ENCODE measurements at regions not wholly inside any gene's neighbourhood (a gene's known extent, or its start where the extent isn't known, plus 50 kb on each side); places are given as distances from the start of the nearest gene placed in this dataset.

- Histone ChIP-seq H2AK5ac (ENCODE audit: low read depth, low read length) (no peak overlapping the region), H2BK15ac (ENCODE audit: low read length) (no peak overlapping the region), H3K79me2 (ENCODE audit: control insufficient read depth in 1 of 2, insufficient read depth in 2 of 2, low read length in 2 of 2) (no peaks in the 10 kb centered on the region), H2BK120ac (replicated peaks; ENCODE audit: low read depth, low read length) (no peak overlapping the region), H4K5ac (ENCODE audit: insufficient read length, low read depth, low read length) (no peak overlapping the region), H3K18ac (ENCODE audit: extremely low read depth, low read length) (no peak overlapping the region), H3K79me1 (ENCODE audit: low read depth, low read length) (no peaks in the 10 kb centered on the region), H4K8ac (ENCODE audit: extremely low read depth, insufficient read depth, low read length) (no peak overlapping the region), H3K4ac (replicated peaks; ENCODE audit: insufficient read length, low read depth, low read length) (no peak overlapping the region), H3K14ac (ENCODE audit: insufficient read length) (no peak overlapping the region), H3K4me1 (replicated peaks in 1 of 4; ENCODE audit: control insufficient read depth in 3 of 4, insufficient read depth in 4 of 4, low read length in 3 of 4) (peaks cover 0 to 3% (median 0%) of the 10 kb centered on the region in 4 experiments; a peak in 1 of 7 replicates), H3K4me3 (ENCODE audit: extremely low read depth in 1 of 4, insufficient read depth in 2 of 4, low read depth in 3 of 4, low read length in 4 of 4) (no peak overlapping the region), H2BK20ac (ENCODE audit: low read length) (no peak overlapping the region), H3K4me2 (ENCODE audit: insufficient read depth in 1 of 2, low read depth in 2 of 2, low read length in 2 of 2) (no peak overlapping the region), H3K36me3 (ENCODE audit: control insufficient read depth in 2 of 4, insufficient read depth in 4 of 4, low read length in 3 of 4) (no peaks in the 10 kb centered on the region), H3K27me3 (replicated peaks in 1 of 4; ENCODE audit: control insufficient read depth in 3 of 4, extremely low read depth in 1 of 4, insufficient read depth in 3 of 4, low read length in 3 of 4) (no peaks in the 10 kb centered on the region), H3K9me3 (ENCODE audit: insufficient read depth in 2 of 2, low read depth in 1 of 2, low read length in 1 of 2) (no peaks in the 10 kb centered on the region), H3K9ac (replicated peaks in 1 of 4; ENCODE audit: extremely low read depth in 1 of 4, low read depth in 3 of 4, low read length in 3 of 4) (no peak overlapping the region), H2BK12ac (ENCODE audit: low read depth, low read length) (no peak overlapping the region), H4K20me1 (replicated peaks in 1 of 2; ENCODE audit: control insufficient read depth in 1 of 2, insufficient read depth in 2 of 2, low read length in 2 of 2) (no peaks in the 10 kb centered on the region), H4K91ac (replicated peaks; ENCODE audit: insufficient read length, low read length) (no peak overlapping the region), H3K27ac (ENCODE audit: low read depth, low read length) (no peak overlapping the region), H3K23me2 (ENCODE audit: low read depth, low read length) (no peaks in the 10 kb centered on the region), H3K23ac (ENCODE audit: insufficient read length) (no peak overlapping the region), H2AFZ (ENCODE audit: low read length) (no peak overlapping the region), H3K56ac (replicated peaks; ENCODE audit: insufficient read length, low read depth, low read length) (no peak overlapping the region), H2BK5ac (ENCODE audit: low read depth, low read length) (no peak overlapping the region)
- POLR2A ChIA-PET (ENCODE audit: partially characterized antibody): no interaction called here
- CTCF ChIA-PET (ENCODE audit: partially characterized antibody): no interaction called here
- 86% methylated on average over 6 of the region's 6 CpGs; no CpG with 5 or more reads in 1 of the 2 experiments for WGBS, 2 experiments (ENCODE audit: extremely low coverage in 1 of 2, insufficient coverage in 1 of 2, insufficient read length in 1 of 2, insufficient replicate concordance in 2 of 2, low coverage in 1 of 2, low lambda C conversion rate in 2 of 2, missing lambda C conversion rate in 1 of 2)
- no peak for FAIRE-seq
- TF ChIP-seq, protein P1, sequence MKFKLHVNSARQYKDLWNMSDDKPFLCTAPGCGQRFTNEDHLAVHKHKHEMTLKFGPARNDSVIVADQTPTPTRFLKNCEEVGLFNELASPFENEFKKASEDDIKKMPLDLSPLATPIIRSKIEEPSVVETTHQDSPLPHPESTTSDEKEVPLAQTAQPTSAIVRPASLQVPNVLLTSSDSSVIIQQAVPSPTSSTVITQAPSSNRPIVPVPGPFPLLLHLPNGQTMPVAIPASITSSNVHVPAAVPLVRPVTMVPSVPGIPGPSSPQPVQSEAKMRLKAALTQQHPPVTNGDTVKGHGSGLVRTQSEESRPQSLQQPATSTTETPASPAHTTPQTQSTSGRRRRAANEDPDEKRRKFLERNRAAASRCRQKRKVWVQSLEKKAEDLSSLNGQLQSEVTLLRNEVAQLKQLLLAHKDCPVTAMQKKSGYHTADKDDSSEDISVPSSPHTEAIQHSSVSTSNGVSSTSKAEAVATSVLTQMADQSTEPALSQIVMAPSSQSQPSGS (IDR thresholded peaks at IDR 0.05; ENCODE audit: low read length): no peak
- TF ChIP-seq KDM4A (IDR thresholded peaks at IDR 0.05; ENCODE audit: low read depth, low read length, severe bottlenecking) (no peak), ASH2L (IDR thresholded peaks at IDR 0.05; ENCODE audit: low read length) (no peak), GTF2F1 (IDR thresholded peaks at IDR 0.05; ENCODE audit: borderline replicate concordance, low read depth, low read length) (no peak), YY1 (IDR thresholded peaks at IDR 0.05; ENCODE audit: low read depth, low read length) (no peak), CBX8 (IDR thresholded peaks at IDR 0.05; ENCODE audit: borderline replicate concordance, low read depth, low read length) (no peak), POLR2AphosphoS5 (IDR thresholded peaks at IDR 0.05; ENCODE audit: low read depth, low read length) (no peak), SAP30 (IDR thresholded peaks at IDR 0.05; ENCODE audit: insufficient read depth, insufficient replicate concordance, low read length) (no peak), CBX5 (IDR thresholded peaks at IDR 0.05; ENCODE audit: low read depth, low read length) (no peak), ATF3 (IDR thresholded peaks at IDR 0.05; ENCODE audit: insufficient read depth, low read depth, low read length) (no peak)
- TF ChIP-seq, protein P2, sequence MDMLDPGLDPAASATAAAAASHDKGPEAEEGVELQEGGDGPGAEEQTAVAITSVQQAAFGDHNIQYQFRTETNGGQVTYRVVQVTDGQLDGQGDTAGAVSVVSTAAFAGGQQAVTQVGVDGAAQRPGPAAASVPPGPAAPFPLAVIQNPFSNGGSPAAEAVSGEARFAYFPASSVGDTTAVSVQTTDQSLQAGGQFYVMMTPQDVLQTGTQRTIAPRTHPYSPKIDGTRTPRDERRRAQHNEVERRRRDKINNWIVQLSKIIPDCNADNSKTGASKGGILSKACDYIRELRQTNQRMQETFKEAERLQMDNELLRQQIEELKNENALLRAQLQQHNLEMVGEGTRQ (IDR thresholded peaks at IDR 0.05; ENCODE audit: low read length): no peak
- DNase-seq (ENCODE audit: low read depth in 1 of 2, low spot score in 2 of 2): no peak
These were observed 449.4 kb upstream of the POU3F3 start for GRCh38 chr2:104404526-104404925.

All from H1 (cell line).